ENCODE measurements at regions not wholly inside any gene's neighbourhood (a gene's known extent, or its start where the extent isn't known, plus 50 kb on each side); places are given as distances from the start of the nearest gene placed in this dataset.
"Not testable (repeated sequence)": the region's sequence is repeated elsewhere in the genome, so short reads cannot be mapped to it uniquely, and the experiment has no call there.

- DNase-seq: no peak
Observed at GRCh38 chr3:101999177-101999779, 150.0 kb downstream of the NFKBIZ start.

DNA sequence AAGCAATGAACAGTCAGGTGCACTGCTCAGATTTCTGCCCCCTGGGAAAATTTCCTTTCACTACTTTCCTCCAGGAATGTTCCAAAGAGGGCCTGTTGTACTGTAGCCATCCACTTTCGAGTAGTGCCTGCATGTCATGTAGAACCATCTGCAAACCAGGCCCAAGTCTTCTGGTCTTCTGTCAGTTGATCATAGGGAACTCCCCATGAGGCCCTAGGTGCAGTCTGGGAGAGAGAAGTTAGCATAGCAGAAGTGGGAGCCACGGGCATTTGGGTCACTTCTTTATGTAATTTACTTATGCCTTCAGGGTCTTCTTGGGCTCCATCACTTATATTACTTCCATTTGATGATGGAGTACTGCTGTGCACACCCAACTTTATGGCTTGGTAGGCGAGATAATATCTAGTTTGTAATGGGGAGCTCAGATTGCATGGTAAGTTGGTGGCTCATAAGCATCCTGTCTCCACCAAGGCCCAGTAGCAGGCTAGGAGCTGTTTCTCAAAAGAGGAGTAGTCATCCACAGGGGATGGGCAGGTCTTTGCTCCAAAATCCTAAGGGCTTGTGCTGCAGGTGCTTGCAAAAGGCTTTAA, 151.4 kb downstream of the NFKBIZ start:
- DNase-seq: no peak

- DNase-seq: no peak
Observed at GRCh38 chr3:102002056-102002455, 152.7 kb downstream of the NFKBIZ start.

DNA sequence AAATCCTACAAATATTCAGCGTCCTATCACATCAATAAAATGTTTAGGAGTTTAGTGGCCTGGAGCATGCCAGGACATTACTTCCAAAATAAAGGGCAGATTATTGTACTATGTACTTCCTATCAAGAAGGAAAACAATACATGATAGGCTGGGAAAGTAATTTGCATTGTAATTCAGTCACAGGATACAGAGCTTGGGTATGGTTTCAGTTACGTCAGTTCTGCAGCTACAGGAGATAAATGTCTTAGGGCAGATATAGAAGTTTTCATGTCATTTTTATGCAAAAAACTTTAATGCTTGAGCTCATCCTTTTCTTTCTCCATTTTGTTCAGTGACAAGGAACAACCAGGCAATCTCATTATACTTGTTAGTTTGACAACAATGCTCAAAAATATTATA, 155.2 kb downstream of the NFKBIZ start:
- no peak for DNase-seq

- no peak for DNase-seq
Observed at GRCh38 chr3:102005551-102005950, 156.2 kb downstream of the NFKBIZ start.

DNA sequence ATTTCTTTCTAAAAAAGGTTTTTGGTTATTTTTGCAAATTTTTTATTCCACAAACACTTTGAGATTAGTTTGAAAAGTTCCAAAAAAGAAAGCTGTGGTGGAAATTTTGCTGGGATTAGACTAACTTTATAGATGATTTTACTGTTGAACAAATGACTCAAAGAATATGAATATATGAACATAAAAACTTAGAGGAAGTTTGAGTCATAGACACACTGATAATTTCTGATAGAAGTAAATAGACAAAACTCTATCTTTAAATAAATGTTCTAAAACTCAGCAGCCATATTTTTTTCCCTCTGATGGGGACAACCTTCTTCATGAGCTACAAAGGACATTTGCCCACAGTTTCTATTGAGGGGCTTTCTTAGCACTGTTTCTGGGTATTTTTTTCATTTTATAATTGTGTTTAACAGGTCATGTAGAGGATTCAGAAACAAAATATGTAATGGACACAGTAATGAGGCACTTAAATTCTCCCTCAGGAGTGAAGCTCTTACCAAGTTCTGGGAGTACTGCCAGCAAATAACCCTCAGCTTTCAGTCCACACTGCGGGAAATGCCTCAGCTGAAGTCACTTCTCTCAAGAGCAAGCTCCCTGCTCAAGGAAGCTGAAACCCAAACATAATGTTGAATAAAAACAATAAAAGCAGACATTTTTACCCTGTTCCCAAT, 157.6 kb downstream of the NFKBIZ start:
- peak; percentile 40 for DNase-seq

DNA sequence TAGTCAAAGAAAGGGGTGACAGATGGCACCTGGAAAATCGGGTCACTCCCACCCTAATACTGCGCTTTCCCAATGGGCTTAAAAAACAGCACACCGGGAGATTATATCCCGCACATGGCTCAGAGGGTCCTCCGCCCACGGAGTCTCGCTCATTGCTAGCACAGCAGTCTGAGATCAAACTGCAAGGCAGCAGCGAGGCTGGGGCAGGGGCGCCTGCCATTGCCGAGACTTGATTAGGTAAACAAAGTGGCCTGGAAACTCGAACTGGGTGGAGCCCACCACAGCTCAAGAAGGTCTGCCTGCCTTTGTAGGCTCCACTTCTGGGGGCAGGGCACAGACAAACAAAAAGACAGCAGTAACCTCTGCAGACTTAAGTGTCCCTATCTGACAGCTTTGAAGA, 159.1 kb downstream of the NFKBIZ start:
- not testable (repeated sequence) for DNase-seq

DNA sequence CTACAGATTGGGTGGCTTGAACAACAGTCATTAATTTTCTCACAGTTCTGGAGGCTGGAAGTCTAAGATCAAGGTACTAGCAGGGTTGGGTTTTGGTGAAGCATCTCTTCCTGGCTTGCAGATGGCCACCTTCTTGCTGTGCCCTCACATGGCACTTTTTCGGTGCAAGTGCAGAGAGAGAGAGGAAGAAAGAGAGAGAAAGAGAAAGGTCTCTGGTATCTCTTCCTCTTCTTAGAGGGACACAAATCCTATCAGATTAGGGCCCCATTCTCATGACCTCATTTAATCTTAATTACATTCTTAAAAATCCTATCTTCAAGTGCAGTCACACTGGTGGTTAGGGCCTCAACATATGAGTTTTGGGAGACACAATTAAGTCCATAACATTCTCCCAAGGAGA, 167.1 kb downstream of the NFKBIZ start:
- no peak for DNase-seq

DNA sequence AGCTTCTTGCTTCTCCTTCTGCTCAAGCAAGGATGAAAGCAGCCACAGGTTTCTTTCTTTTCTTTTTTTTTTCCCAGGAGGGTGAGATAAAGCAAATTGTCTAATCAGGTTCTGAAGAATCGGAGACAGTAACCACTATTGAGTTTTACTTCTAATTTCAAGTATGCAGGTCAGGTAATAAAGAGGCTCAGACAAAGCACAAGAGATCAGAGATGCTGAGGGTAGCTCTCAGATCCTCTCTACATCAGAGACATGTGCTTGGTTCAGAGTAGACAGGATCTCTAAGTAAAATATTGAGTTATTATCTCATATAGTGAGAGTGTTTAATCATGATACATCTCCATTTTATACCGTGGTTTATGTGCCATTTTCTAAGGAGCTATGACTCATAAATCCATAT, 168.5 kb downstream of the NFKBIZ start:
- DNase-seq: no peak

- DNase-seq: no peak
Observed at GRCh38 chr3:102018551-102018950, 169.2 kb downstream of the NFKBIZ start.

DNA sequence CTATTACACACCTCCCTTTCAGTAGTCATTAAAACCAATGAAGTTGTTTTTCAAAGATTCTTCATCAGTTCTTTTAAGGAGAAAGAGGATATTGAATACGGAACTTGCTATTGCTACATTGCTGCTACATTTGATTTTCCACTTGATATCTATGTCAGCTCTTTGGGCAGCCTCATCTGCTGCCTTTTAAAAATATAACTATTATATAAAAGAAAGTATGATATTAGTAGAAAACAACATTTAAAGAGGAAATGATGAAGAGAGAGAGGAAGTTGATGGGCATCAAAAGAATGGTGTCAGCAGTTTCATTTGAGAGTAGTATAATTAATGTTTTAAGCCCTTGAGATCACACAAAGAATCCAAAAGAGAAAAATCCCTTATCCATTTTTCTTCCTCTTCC, 171.4 kb downstream of the NFKBIZ start:
- DNase-seq: no peak

GRCh38 chr3:102024270-102024904, 175.1 kb downstream of the NFKBIZ start:
- DNase-seq: no peak

- no peak for DNase-seq
Observed at GRCh38 chr3:102025606-102026270, 176.4 kb downstream of the NFKBIZ start.

- DNase-seq: no peak
Observed at GRCh38 chr3:102026656-102027055, 177.3 kb downstream of the NFKBIZ start.

DNA sequence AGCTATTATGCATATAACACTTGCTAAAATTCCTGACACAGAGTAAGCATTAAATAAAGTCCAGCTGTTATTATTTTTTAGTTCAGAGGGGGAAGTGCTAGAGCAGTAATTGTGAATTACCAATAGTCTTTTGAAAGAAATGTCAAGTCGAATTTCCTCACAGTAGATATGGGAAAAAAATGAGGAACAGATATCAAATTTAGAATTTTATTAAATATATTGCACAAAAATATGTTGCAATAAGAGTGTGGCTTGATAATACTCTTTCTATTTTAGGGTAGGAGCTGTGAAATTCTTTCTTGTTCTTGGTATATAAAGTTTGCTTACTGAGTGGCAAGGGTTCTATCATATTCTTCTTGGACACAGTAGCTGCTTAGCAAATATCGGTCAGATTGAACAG, 181.3 kb downstream of the NFKBIZ start:
- DNase-seq: no peak

GRCh38 chr3:102031834-102032233, 182.5 kb downstream of the NFKBIZ start:
- DNase-seq: no peak

DNA sequence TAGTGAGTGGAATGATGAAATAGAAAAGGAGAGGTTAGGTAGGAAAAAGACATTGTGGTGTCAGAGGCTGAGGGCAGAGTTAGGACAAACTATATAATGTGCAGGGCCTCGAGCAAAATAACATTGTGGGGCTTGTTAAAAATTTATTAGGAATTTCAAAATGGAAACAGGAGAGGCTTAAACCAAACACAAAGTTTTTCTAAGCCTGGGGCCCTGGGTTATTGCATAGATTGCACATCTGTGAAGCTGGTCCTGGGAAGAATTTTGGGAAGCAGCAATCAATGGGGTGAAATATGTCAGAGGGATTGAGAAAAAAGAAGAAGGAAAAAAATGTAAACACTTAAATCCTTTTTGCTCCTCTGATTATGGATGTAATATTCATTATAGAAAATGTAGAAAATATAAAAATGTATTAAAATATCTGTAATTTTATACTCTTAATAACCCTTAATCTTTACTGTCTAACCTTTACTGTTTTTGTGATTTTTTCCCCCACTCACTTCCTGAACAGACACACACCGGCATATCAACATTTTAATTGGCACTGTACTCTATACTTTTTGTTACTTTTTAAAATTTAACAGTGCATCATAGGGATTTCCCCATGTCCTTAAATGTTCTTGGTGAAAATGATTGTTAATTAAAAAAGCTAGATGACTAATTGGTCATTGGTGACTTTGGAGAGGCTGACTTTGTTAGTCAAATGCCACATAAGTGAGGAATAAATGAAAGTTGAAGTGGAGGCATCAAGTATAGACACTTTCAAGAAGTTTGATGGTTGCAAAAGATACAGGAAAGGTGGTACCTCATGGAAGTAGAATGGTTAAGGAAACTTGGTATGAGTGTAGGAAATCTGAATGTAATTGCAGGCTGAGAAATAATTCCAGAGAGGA, 183.4 kb downstream of the NFKBIZ start:
- no peak for DNase-seq

- DNase-seq: no peak
Observed at GRCh38 chr3:102034639-102035451, 185.5 kb downstream of the NFKBIZ start.

- DNase-seq: no peak
Observed at GRCh38 chr3:102036017-102036416, 186.7 kb downstream of the NFKBIZ start.

DNA sequence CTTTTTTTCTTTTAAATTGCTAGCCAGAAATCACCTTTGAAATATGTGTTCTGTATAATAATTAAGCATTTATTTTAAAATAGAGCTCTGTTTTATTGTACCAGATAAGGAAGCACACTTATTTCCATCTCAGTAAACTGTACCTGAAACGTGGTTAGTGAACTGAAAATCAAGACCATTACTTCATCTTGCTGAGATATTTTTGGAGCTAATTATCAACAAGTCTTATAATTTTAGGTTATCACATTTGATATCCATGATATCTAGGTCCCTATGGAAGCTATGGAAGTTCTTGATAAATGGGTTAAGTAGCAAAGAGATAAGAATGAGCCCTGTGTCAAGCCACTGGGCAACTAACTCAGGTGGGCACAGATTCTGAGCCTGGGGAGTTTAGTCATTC, 187.2 kb downstream of the NFKBIZ start:
- no peak for DNase-seq

DNA sequence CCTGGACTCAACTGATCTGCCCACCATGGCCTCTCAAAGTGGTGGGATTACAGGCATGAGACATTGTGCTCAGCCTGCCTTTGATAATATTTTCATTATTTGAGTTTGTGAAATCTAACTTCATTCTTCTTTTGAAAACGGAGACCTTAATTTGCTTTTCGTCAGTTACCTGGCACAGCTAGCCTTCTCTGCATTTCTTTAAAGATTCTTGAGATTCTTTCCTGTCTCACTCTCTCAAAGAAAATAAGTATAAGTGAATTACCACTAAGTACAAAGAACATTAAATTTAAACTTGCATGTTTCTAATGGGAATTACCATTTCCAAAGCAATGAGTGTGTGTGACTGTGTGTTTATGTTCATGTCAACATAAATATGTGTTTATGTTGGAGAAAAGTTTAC, 187.9 kb downstream of the NFKBIZ start:
- DNase-seq: no peak

DNA sequence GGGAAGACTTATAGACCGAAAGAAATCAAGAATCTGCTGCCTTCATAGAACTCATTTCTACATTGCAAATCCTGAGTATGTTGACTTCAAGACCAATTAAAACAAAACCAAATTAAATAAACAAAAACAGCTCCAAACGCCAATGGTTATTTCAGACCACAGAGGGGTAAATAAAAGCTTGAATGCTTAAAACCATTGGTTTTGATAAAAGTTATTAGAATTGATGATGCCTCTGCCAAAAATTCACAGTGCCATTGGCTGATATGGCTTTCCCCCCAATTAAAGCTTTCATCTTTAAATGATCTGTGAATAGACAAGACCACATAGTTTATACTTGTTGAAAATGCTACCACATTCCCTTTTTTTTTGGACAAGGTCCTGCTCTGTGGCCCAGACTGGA, 188.5 kb downstream of the NFKBIZ start:
- DNase-seq: no peak
